Globus pallidus (tissue), 1 donor: ENCODE measurements at regions not wholly inside any gene's neighbourhood (a gene's known extent, or its start where the extent isn't known, plus 50 kb on each side); places are given as distances from the start of the nearest gene placed in this dataset.

Experiments
- DNase-seq: peaks from one replicate; pipeline ENCODE4 v3.0.0-alpha.2; 2015; ENCODE audit warnings: low spot score

GRCh38 chr6:81694855-81695254 is 57.6 kb downstream of the TENT5A start:
- DNase-seq: no peak

GRCh38 chr6:81694207-81694606 is 58.3 kb downstream of the TENT5A start:
- DNase-seq: no peak

- no peak for DNase-seq
These were observed 59.2 kb downstream of the TENT5A start for GRCh38 chr6:81693266-81693665.

GRCh38 chr6:81690073-81690472 is 62.4 kb downstream of the TENT5A start:
- DNase-seq: no peak

GRCh38 chr6:81689580-81689979 is 62.9 kb downstream of the TENT5A start:
- no peak for DNase-seq

GRCh38 chr6:81683912-81684311 is 68.6 kb downstream of the TENT5A start:
- no peak for DNase-seq

- DNase-seq: no peak
These were observed 69.4 kb downstream of the TENT5A start for GRCh38 chr6:81682858-81683620.

- no peak for DNase-seq
These were observed 70.2 kb downstream of the TENT5A start for GRCh38 chr6:81682235-81682795.

- no peak for DNase-seq
These were observed 83.0 kb downstream of the TENT5A start for GRCh38 chr6:81669445-81669844.

GRCh38 chr6:81668615-81669047 is 83.8 kb downstream of the TENT5A start:
- DNase-seq: no peak

GRCh38 chr6:81666481-81666880 is 86.0 kb downstream of the TENT5A start:
- no peak for DNase-seq

- DNase-seq: no peak
These were observed 96.2 kb downstream of the TENT5A start for GRCh38 chr6:81656231-81656630.

GRCh38 chr6:81655696-81656095 is 96.8 kb downstream of the TENT5A start:
- no peak for DNase-seq

GRCh38 chr6:81648502-81648901 is 104.0 kb downstream of the TENT5A start:
- no peak for DNase-seq

GRCh38 chr6:81643156-81643555 is 109.3 kb downstream of the TENT5A start:
- DNase-seq: no peak

GRCh38 chr6:81640891-81641290 is 111.6 kb downstream of the TENT5A start:
- no peak for DNase-seq

GRCh38 chr6:81640126-81640525 is 112.4 kb downstream of the TENT5A start:
- DNase-seq: no peak

GRCh38 chr6:81638366-81638765 is 114.1 kb downstream of the TENT5A start:
- no peak for DNase-seq

- no peak for DNase-seq
These were observed 115.4 kb downstream of the TENT5A start for GRCh38 chr6:81636930-81637568.

GRCh38 chr6:81634155-81634880 is 118.2 kb downstream of the TENT5A start:
- DNase-seq: no peak

GRCh38 chr6:81633391-81633790 is 119.1 kb downstream of the TENT5A start:
- DNase-seq: no peak

GRCh38 chr6:81630719-81631118 is 121.8 kb downstream of the TENT5A start:
- DNase-seq: no peak

GRCh38 chr6:81625216-81625615 is 127.3 kb downstream of the TENT5A start:
- DNase-seq: no peak
